NCI-H1048 (cell line): ENCODE measurements at regions not wholly inside any gene's neighbourhood (a gene's known extent, or its start where the extent isn't known, plus 50 kb on each side); places are given as distances from the start of the nearest gene placed in this dataset.
"Not testable (repeated sequence)": the region's sequence is repeated elsewhere in the genome, so short reads cannot be mapped to it uniquely, and the experiment has no call there.

Experiments used
- DNase-seq: peaks from one replicate; lab custom pipeline; 2025; lab: John Stamatoyannopoulos, UW

DNA sequence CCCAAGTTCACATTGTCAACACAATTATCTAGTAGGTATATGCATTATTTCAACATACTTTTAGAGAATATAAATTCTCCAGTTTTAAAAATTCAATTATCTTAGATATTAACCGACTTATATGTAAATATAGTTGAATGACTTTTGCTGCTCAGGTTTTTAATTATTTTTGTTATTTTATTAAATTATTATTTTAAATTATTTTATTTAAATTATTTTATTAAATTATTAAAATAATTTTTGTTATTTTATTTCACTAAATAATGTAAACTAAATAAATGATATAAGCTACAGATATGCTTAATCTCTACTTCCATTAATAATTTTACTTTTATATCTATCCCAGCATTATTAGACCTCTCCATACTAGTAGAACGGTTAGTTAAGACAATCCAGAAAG is 544.3 kb upstream of the ARRDC3 start:
- no peak for DNase-seq

DNA sequence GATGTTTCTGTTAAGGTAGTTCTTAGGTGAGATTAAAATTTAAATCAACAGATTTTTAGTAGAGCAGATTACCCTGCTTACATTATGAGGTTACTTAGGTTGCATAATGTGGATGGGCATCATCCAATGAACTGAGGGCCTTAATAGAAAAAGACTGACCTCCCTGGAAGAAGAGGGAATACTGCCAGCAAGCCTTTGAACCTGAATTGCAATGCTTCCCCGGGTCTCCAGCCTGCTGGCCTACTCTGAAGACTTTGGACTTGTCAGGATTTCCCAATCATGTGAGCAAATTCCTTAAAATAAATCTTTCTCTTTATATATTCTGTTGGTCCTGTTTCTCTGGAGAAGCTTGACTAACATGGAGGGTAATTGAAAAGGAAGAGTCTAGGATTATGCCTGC is 542.1 kb upstream of the ARRDC3 start:
- no peak for DNase-seq

DNA sequence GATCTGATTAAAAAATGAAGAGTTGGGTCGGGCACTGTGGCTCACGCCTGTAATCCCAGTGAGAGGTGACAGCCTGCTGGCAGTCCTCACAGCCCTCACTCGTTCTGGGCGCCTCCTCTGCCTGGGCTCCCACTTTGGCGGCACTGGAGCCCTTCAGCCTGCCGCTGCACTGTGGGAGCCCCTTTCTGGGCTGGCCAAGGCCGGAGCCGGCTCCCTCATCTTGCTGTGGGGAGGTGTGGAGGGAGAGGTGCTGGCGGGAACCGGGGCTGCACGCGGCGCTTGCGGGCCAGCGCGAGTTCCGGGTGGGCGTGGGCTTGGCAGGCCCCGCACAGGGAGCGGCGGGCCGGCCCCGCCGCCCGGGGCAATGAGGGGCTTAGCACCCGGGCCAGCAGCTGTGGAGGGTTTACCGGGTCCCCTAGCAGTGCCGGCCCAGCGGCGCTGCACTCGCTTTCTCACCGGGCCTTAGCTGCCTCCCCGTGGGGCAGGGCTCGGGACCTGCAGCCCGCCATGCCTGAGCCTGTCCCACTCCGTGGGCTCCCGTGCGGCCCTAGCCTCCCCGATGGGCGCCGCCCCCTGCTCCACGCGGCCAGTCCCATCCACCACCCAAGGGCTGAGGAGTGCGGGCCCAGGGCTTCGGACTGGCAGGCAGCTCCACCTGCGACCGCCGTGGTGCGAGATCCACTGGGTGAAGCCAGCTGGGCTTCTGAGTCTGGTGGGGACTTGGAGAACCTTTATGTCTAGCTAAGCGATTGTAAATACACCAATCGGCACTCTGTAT is 534.1 kb upstream of the ARRDC3 start:
- DNase-seq: not testable (repeated sequence)

DNA sequence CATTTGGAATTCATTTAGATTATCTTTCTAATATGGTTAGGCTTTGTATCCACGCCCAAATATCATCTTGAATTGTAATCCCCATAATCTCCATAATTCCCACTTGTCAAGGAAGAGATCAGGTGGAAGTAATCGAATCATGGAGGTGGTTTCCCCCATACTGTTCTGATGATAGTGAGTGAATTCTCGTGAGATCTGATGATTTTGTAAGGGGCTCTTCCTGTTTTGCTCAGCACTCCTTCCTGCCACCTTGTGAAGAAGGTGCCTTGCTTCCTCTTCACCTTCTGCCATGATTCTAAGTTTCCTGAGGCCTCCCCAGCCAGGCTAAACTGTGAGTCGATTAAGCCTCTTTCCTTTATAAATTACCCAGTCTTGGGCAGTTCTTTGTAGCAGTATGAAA is 527.5 kb upstream of the ARRDC3 start:
- no peak for DNase-seq

DNA sequence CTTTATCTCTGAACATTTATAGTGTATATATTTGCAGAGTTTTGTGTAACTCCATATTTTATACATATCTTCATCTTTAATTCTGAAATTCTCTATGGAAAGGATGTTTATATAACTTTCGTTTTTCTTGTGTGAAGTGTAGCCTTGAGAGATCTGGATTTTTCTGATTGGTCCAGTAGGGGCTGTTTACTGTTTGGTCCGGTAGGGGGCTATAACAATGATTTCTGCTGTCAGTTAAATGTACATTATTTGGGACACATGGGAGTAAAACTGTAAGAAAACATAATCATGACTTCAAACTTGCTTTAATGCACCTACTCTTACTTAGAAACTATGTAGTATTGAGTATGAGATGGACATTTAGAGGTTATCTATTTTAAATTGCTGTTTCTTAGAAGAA is 527.1 kb upstream of the ARRDC3 start:
- DNase-seq: no peak

DNA sequence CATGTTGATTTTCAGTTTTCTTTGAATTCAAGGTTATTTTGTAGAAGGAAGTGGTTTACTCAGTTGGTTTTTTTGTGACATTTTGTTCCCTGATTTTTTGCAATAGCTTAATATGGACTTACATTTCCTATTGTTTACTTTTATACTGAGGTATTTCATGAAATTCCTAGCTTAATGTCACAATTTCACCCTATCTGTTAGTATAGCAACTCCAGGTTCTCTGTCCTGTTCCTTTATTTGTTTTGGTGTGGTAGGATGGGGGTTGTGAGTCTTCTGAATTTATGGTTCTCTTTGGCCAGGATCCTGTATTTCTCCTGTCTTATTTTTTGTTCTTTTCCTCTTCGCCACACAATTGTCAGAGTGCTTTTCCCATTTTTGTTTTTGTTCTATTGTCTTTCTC is 523.4 kb upstream of the ARRDC3 start:
- no peak for DNase-seq

DNA sequence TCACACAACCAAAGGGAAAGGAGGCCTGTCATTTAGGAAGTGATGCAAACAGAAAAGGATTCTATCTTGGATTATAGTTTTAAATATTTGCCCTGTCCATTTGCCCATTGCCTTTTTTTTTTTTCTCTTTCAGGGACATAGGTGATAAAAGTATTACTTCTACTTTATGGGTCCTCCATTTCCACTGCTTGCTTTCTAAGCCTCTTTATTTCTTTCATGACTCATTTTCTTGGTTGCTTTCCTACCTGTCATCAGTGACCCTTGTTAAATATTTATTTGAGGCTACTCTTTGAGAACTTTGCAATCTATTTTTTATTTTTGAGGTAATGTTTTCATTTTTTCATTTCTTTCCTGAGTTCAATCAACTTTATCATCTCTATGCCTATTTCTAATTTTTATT is 522.9 kb upstream of the ARRDC3 start:
- no peak for DNase-seq

DNA sequence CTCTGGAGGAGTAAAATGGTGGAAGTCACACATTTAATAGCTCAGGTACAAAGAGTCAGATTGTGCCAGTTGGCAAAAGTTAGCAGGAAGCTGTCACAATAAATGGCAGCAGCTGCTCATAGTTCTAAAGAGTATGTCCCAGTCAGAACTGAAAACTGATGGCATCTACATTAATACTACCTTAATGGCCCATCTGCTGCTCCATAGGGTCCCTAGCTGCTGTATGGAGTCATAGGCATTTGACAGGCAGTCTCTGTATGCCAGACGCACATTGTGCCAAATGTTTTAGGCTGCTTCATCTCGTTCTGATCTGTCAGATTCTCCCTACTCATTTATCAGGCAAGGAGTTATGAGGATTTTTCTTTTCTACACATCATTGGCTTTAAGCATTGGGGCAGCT is 515.8 kb upstream of the ARRDC3 start:
- no peak for DNase-seq

DNA sequence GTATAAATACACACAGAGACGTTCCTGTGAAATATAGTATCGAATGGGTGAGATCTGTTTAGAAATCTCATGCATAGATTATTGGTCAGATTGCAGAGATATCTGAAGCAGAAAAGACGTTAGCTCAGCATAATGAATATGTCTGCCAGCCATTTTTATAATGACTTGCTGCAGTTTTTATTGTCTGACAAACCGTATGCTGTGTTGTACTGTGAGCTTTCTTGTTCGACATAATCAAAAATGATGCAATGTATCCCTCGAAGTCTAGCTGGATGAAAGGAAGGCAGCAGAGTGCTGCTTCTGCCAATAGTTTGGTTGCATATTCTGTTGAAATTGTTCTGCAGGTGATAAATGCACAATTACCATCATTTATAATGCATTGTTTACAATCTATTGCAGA is 514.9 kb upstream of the ARRDC3 start:
- DNase-seq: no peak

DNA sequence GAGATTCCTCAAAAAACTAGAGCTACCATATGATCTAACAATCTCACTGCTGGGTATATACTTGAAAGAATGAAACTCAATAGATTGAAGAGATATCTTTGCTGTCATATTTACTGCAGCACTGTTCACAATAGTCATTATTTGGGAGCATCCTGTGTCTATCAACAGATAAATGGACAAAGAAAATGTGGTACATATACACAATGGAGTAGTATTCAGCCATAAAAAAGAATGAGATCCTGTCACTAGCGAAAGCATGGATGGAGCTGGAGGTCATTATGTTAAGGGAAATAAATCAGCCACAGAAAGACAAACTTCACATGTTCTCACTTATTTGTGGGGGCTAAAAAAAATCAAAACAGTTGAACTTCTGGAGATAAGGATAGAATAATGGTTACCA is 505.7 kb upstream of the ARRDC3 start:
- DNase-seq: no peak

DNA sequence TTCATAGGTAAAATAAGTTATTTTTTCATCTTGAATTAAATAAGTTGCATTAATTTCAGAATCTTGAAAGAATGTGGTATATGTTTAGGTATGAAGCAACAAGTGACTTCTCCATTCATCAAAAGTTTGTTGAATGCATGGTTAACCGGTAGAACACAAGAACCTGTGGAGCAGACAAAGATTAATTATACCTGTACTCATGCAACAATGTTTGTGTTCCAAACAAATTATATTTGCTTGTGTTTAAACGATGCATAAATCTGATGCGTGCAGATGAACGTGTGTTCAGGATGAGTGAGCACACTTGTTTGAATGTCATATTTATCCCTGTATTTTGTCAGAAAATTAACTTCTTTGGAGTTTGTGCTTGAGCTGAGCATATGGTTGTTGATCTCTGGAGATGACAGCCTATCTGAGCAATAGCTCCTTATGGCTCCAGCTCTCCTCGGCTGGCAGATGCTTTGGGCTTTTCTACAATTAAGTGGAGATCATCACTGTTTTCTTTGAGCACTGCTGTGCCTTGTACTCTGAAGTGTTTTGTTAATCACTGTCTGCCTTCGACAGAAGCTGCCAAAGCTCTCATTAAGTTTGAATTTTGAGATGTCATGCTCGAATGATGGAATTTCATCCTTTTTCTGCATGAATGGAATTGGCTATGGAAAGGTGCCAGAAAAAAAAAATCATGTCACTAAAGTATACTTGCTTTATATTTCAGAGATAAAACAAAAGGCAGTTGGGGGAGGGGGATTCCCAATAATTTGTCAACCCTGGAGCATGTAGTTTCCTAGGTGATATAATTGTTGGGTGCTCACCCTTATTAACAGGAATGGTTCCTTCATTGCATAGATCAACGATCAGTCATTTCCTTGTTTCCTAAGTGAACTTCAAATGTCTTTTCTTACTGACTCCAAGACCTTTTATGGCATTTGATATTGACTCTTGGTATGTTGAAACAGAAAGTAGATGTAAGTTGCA is 502.5 kb upstream of the ARRDC3 start:
- no peak for DNase-seq

DNA sequence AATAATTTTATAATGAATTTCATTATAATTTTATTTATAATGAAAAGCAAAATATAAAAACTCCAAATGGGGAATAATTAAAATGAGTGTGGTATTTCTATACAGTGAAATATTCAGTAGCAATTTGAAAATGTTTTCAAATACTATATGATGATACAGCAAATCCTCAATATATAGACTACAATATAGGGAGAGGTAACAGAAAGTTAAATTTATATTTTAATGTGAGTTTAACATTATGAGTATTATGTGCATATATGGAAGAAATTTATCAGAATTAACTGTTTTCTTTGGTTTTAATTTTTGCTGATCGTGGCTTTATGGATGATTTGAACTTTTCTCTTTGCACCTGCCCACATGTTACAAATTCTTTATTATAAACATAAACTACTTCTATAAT is 500.9 kb upstream of the ARRDC3 start:
- no peak for DNase-seq

DNA sequence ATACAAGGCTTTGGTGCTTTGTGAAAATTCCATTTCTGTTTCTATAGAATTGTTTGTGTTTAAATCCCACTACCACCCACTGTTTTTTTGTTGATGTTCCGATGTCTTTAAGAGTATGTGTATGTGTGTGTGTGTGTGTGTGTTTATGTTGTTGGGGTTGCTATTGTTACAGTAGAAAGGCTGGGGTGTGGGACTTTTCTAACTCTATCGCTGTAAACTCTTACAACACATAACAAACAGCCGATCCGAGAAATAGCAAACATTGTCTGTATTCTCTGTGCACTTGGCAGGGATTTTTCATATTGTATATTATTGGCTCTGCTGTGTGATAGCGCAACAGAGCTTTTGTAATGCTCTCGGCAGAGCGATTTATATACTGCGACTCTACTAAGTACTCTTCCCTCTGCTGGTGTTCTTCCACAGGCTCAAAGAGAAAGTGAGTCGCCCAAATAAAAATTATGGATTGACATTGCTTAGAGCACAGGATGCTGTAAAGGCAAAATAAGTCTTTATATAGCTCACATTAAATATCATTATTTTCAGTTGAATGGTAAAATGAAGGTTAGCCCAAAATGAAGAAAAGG is 492.2 kb upstream of the ARRDC3 start:
- DNase-seq: no peak

DNA sequence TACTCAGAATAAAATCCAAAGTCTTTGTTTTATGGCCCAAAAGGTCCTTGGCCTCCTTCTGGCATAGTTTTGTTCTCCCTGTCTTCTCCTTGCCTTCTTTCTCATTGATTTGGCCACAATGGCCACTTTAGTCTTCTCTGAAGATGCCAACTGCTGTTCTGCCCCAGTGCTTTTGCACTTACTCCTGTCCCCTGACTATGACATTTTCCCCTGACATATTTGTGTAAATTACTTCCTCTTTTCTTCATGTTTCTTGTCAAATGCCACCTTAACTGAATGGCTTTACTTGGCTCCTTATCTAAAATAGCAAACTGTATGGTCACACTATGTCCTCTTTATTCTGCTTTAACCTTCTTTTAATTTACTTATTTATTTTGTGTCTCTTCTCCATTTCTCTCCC is 484.7 kb upstream of the ARRDC3 start:
- DNase-seq: no peak

DNA sequence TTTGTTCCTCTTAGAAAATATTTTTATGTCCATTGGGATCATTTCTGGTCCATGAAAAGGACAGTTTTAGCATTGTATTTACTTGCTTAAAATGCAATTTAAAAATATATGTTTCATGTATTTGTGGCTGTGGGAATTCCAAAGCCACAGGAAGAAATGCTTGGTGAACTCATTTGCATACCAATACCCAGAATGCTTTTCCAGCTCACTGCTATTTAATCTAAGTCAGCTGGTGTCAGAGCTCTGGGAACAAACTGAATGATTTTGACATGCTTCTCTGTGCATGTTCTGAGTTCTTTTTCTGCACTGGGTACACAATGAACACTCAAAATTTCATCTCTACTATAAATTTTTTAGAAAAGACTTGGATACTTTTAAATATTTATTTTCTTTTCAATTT is 482.8 kb upstream of the ARRDC3 start:
- DNase-seq: no peak

DNA sequence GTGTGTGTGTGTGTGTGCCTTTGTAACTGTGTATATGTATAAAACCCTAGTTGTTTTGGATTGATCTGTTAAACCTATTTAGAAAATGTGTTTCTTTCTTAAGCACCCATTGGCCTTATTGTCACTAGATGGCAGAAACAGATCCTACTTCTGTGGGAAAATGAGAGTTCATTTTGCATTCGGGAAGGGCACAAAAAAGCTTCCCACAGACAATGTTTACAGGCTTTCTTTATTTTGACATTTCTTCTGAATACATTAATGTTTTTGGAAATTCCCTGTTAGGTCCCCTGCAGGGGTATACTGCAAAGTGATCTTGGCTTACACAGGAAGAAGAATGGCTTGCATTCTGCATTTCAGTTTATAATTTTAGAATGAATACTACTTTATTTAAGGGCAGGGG is 481.8 kb upstream of the ARRDC3 start:
- DNase-seq: no peak

DNA sequence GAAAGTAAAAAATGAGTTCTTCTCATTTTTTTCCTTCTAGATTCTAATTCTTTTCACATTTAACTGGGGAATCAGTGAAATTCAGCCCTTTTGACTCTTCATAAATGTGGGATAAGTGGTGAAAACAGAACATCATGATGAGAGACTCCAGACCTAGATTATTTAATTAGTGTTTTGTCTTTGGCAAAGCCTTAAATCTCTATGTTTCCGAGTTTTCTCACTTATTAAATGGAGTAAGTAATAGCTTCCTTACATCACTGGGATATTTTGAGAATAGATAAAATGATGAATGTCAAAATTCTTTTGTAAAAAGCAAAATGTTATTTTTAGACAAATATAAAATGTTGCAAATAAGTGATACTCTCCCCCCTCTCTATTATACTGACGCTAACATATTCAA is 468.6 kb upstream of the ARRDC3 start:
- DNase-seq: no peak

DNA sequence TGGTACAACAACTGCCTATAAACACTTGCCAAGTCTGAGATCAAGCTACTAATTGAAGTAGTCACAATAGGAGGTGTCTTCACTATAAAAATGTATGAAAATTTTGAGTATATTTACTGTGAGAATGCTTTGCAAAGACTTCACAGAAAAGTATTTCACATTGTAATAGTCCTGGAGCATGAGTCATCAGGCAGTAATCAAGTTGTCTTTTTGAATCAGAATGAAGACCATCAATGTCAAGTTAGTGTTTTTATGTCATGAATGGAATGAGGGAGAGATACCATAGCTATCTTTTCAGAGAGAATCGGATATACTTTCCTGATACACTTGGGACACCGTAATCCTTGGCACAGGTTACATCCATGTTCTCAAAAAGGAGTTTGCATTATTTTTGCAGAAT is 466.9 kb upstream of the ARRDC3 start:
- no peak for DNase-seq

DNA sequence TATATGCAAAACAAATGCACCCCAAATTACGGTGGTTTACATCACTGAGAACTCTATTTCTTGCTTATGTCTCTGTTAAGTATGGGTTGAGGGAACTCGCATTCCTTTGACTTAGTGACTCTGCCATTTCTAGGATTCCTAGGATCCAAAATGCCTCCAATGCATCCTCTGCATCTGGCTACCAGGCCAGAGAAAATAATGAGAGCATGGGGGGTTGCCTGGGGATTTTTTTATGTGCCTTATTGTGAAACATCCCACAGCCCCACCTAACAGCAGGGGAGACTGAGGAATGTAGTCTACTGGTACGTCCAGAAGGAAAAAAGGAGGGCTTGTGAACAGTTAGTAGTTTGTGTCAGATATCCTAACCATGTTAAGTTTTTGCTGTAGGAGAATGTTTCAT is 466.0 kb upstream of the ARRDC3 start:
- no peak for DNase-seq

DNA sequence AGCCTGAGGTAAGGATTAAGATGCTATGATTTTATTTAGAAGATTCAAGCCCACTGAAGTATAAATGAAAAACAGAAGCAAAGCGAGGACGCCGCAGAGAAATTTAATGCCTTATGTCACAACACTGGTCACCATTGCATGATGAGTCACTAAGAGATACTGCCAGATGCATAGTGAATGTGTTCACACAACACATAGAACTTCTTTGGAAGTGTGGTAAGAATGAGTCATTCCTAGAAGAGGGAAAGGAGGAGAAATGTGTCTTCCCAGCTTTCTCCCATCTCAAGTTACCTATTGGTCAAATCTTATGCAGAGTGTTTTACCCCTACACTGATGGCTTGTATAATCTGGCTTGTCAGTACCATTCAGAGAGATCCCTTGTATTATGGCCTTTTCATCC is 465.3 kb upstream of the ARRDC3 start:
- DNase-seq: no peak

DNA sequence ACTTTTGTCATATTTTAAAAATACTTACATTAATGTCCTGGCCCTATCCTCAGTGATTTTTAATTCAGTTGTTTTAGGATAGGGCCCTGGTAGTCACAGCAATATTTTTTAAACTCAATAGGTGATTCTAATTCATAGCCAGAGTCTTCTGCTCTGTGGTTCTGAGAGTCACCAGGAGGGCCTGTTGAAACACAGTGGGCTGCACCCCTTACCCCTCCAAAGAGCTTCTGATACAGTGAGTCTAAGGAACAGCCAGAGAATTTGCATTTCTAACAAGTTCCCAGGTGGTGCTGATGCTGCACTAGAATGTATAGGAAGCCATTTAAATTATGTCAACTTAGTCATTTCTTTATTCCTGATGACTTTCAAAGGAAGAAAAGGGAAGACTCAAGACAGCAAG is 458.3 kb upstream of the ARRDC3 start:
- DNase-seq: no peak

DNA sequence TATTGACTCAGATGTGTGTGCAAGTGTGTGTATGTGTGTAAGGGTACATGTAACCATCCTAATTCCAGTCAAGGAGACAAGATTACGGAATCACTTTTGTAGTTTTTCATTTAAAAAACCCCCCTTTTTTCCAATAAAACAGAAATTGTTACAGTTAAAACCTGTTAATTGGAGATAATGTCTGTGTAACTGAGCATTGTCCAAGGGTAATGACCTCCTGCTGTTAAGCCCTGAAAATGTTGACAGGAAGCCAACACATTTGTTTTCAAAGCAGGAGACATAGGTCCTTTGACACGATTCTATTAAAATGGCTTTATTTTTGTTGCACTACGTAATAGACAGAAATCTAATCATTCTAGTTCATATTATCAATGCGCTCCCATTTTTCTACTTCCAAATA is 457.3 kb upstream of the ARRDC3 start:
- DNase-seq: no peak

DNA sequence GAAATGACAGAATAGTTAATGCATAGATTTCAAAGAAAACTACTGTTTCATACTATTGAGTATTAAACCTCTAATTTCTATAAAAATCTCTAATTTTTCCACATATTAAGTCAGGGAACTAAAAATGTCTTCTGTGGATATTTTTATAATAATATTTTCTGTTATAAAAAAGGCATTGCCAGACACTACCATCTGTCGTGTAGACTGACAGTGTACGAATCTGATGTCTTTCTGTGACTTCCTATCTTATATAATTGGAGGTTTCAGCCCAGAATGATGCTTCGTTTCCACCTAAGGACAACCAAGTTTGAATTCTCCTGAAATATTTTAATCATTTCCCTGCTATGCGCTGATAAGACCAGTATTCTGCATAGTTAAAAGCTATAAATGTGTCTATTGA is 456.6 kb upstream of the ARRDC3 start:
- no peak for DNase-seq
